ENCODE measurements at regions not wholly inside any gene's neighbourhood (a gene's known extent, or its start where the extent isn't known, plus 50 kb on each side); places are given as distances from the start of the nearest gene placed in this dataset.

DNA sequence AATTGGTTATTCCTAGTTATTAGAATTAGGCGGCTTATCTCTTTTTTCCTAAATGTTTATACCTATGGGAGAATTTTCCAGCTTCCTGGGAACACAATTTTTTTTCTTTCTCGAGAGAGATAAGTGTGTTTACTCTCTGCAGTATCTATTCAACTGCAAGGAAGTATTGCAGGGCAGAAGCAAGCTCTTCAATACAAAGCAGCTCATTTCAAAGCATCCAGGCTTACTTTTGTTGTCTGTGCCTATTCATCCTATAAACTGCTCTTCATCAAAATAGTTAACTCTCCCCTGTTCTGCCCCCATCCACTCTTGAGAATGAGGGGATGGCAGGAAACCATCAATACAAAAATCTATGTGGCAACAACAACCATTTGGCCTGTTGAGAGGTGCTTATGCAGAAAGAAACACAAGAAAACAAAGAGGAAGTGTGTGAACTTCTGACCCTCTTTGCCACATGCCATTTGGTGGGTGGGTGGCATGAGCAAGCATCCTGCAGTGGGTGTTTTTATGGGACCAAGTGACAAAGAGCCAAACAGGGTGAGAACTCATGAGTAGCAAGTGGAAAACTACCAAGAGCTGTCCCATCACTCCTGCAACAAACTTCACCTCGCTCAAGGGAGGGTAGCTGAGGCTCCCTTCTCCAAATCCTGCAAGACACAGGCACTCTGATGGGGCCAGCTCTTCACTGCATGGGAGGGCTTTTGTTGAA is 50.6 kb upstream of the MRPS6 start:
- DNase-seq (ENCODE audit: extremely low spot score, insufficient read length, low read depth) (no peak), FAIRE-seq (peak; percentile 79)

DNA sequence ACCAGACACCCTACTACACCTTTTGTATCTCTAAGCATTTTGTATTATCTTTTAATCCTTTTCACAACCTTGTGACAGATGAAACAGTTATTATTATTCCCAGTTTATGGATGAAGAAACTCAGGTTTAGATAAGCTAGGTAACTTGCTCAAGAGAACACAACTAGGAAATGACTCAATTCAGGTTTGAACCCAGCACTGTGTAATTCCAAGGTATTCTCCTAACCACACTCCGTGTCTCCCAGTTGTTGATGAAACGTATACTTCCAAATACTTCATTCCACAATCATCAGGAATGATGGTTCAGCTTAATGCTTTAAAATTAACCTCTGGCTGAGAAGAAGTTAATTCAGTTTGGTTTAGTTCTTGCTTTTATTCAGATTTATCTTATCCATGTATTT is 51.7 kb upstream of the MRPS6 start:
- DNase-seq (ENCODE audit: extremely low spot score, insufficient read length, low read depth) (no peak), FAIRE-seq (no peak)

DNA sequence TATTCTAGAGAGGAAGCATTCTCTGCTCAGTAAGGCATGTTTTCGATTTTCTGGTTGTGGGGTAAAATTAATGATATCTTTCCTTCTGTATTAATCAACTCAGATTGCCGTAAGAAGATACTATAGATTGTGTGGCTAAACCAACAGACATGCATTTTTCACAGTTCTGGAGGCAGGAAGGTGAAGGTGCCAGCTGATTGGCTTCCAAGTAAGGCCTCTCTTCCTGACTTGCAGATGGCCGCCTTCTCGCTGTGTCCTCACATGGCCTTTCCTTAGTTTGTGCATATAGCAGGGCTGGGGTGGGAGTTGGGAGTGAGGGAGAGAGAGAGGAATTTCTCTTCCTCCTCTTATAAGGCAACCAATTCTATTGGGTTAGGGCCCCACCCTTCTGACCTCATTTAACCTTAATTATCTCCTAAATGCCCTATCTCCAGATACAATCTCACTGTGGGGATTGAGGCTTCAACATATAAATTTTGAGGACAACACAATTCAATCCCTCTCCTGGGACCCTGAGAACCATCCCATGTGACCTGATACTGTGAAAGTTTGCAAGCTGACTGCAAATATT is 52.3 kb upstream of the MRPS6 start:
- no peak for DNase-seq (ENCODE audit: extremely low spot score, insufficient read length, low read depth)
- peak; percentile 35 for FAIRE-seq

DNA sequence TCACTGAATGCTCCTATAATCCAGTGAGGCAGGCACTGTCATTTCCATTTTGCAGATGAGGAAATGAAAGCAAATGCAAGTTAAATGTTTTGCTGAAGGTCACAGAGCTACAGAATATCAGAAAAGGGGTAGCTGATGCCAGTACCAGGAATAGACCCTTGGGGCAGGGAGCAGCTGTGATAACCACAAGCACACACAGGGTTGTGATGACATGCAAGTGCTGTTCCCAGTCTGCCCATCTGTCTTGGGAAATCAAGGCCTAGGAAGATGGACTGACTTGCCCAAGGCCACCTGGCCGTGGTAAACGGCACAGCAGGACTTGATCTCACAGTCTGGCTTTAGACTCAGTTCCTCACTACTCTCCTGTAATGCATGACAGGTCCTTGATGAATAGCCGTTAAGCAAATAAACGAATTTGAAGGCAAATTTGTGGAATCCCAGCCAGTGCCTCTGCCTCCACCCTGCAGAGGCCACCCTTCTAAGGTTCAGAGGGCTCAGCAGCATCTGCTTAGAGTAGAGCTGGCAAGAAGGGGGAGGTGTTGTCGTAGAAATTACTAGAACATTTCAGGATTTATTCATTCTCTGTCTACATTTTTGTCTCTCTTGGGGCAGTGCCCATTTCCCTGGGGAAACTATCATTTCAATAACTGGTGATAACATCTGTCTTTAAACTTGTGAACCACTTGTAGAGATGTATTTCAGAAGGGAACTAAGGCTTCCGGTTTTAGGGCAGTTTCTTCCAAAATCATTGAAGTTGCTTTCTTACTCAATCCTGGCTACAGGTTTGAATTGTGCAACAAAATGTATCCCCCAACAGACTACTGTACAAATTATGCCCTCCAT is 53.2 kb upstream of the MRPS6 start:
- no peak for DNase-seq (ENCODE audit: extremely low spot score, insufficient read length, low read depth)
- FAIRE-seq, result peak; percentile 89

DNA sequence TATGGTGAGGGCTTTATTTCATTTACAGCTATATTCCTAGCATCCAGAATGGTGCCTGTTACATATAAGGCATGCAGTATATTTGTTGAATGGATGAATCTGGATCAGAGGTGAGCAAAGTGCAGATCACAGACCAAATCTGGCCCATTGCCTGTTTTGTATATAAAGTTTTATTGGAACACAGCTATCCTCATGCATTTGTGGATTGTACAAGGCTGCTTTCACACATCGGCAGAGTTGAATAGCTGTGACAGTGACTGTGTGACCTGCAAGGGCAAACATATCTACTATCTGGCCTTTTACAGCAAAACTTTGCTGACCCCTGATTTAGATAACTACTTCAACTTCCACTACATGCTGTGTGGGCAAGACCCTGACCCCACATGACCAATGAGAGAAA is 54.0 kb upstream of the MRPS6 start:
- DNase-seq (ENCODE audit: extremely low spot score, insufficient read length, low read depth), result no peak
- FAIRE-seq, result no peak

DNA sequence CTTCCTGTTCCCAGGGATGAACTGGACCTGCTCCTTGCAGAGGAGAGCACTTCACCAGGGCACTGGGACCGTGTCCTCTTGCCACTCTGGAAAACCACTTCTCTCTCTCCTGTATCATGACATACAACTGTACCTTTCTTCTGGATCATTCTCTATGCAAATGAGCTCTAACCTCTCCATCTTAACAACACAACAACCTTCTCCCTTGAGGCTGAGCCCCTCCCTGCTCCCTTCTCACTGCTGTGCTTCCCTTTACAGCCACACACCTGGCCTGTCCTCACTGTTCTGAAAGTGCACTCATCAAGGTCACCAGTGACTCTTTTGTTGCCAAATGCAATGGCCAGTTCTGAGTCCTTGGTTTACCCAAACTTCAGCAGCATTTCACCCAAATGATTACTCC is 54.5 kb upstream of the MRPS6 start:
- DNase-seq (ENCODE audit: extremely low spot score, insufficient read length, low read depth) (no peak), FAIRE-seq (peak; percentile 81)

DNA sequence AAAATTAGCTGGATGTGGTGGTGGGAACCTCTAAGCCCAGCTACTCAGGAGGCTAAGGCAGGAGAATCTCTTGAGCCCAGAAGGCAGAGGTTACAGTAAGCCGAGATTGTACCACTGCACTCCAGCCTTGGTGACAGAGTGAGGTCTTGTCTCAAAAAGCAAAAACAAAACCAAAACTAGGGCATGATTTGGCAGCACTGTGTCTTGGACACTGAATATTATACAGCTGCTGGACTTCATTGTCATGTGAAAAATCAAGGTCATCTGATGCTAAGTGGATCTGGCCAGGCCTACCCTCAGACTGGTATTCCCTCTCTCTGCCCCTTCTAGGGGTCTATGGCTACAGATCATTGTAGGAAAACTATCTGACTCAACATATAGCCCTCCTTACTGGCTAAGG is 55.2 kb upstream of the MRPS6 start:
- FAIRE-seq (no peak), DNase-seq (ENCODE audit: extremely low spot score, insufficient read length, low read depth) (no peak)

DNA sequence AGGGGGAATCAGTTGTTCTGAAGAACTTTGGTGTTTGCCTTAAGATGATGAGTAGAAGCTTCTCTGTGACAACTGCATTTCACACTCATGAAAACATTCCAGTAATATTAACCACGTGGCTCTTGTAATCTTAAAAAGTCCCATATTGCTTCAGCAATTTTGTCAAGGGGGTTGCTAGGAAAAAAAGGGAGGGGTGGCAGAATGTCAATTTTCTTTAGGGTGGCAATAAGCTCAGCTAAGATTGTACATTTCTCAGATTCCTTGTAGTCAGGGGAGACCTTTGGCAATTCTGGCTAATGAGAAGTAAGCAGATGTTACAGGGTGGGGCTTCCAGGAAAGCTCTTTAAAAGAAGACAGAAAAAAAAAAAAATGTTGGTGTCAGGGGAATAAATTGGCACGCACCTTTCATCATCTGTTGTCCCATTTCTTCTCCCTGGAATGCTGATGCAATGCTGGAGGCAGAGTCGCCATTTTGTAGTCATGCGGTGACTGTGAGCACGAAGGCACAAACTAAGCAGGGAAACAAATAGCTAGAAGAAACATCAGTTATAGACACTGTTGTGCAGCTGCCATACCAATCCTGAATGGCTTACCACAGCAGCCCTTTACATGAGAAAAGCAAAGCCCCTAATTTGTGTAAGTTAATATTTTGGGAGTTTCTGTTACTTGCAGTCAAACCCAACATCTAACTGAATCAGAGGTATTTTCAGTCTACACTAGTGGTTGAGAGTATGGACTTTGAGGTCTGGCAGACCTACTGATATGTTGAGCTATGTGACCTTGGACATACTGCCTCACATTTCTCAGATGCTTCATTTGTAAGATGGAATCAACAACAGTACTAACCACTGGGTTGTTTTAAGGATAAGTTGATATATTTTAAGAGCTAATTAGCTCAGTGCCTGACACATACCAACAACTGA is 56.1 kb upstream of the MRPS6 start:
- DNase-seq (ENCODE audit: extremely low spot score, insufficient read length, low read depth) (no peak), FAIRE-seq (peak; percentile 88)

DNA sequence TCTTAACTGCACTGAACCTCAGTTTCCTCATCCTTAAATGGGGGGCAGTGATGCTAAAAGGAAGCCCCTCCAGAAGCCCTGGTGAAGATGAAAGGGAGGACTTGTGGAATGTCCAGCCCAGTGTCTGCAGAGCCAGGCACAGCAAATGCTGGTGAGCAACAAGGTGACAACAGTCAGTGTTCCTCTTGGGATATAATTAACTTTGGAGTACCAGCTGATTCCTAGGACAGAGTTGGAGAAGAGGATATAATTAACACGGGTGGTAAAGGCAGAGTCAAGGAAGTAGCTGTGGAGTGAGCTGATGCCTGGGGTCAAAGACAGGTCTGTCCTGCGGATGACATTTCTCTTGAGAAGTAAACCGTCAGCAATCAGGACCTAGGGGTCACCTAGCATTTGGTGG is 60.7 kb upstream of the MRPS6 start:
- DNase-seq (ENCODE audit: extremely low spot score, insufficient read length, low read depth) (no peak), FAIRE-seq (no peak)

DNA sequence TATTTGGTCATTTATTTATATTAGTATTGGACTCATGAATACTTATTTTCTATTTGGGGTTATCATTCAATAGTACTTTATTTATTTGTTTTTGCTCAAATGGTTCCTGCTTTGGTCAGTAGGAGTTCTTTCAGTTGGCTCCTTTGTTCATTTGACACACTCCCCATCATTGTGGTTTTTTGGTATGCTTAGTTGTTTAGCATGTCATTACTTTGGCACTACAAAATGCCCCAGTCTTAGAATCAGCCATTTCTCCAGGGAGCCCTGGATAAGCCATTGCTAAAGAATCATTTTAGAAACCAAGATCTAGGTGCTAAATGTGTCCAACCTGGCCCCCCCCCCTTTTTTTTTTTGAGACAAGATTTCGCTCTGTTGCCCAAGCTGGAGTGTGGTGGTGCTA is 61.7 kb upstream of the MRPS6 start:
- FAIRE-seq (no peak), DNase-seq (ENCODE audit: extremely low spot score, insufficient read length, low read depth) (no peak)

DNA sequence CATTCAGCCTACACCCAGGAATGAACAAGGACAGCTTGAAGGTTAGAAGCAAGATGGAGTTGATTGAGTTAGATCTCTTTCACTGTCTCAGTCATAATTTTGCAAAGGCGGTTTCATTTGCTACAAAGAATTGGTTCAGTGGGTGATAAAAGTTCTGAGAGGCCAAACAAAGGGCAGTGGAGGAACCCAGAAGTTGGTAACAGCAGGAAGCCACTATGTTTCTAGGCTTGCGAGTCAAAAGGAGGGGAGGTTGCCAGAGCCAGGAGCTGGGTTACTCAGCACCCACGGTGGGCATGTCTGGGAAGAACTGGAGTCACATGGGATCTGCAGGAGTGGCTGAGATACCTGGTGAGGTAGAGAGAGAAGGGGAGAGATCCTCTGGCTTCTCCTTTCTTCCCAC is 64.2 kb upstream of the MRPS6 start:
- FAIRE-seq (no peak), DNase-seq (ENCODE audit: extremely low spot score, insufficient read length, low read depth) (no peak)

DNA sequence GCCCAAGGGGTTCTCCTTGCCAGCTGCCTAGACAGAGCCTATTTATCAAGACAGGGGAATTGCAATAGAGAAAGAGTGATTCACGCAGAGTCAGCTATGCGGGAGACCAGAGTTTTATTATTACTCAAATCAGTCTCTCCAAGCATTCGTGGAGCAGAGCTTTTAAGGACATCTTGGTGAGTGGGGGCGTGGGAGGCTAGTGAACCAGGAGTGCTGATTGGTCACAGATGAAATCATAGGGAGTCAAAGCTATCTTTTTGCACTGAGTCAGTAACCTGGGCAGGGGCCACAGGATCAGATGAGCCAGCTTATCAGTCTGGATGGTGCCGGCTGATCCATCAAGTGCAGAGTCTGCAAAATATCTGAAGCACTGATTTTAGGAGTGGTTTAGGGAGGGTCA is 64.8 kb upstream of the MRPS6 start:
- FAIRE-seq, result no peak

DNA sequence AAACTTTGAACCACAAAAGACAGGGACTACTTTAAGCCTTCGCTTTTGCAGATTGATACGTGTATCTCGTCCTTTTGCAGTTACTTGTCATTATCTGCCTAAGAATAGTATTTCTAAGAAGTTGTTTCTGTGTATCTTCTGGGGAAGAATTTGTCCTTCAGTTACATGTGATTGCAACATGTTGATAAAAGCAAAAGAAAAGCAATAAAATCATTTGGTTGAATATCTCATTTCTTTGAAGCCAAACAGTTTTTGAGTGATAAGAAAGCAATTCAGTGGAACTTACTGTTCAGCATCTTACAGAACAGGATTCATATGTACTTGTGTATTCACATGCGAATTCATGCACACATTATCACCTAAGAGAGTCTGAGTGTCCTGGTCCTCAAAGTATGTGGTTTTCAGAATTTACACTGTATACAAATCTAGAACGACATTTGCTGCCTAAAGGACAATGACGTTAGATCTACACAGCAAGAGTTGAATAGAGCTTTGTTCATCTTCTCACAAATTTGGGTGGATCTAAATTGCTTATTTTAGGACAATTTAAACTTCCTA is 66.7 kb upstream of the MRPS6 start:
- DNase-seq (ENCODE audit: extremely low spot score, insufficient read length, low read depth) (no peak), FAIRE-seq (no peak)

More for the DNA sequence above, 64.8 kb upstream of the MRPS6 start:
- DNase-seq (ENCODE audit: extremely low spot score, insufficient read length, low read depth), result no peak

DNA sequence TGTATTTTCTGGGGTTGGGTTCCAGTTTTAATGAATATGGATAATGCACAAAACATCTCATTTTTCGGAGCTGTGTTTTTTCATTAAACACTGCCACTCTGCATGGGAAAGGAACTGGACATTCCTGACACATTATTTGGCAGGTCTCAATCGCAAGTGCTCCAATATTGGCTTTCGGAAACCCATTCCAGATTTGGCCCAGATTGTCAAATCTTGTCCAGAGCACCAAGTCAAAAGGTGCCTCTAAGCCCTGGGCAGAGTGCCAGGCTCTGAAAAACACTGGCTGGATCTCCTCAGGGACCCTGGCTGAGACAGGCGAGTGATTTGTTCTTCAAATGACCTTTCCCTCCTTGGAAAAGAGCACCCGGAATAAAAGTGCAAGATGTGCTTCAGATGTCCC is 68.4 kb upstream of the MRPS6 start:
- DNase-seq (ENCODE audit: extremely low spot score, insufficient read length, low read depth), result no peak
- no peak for FAIRE-seq

DNA sequence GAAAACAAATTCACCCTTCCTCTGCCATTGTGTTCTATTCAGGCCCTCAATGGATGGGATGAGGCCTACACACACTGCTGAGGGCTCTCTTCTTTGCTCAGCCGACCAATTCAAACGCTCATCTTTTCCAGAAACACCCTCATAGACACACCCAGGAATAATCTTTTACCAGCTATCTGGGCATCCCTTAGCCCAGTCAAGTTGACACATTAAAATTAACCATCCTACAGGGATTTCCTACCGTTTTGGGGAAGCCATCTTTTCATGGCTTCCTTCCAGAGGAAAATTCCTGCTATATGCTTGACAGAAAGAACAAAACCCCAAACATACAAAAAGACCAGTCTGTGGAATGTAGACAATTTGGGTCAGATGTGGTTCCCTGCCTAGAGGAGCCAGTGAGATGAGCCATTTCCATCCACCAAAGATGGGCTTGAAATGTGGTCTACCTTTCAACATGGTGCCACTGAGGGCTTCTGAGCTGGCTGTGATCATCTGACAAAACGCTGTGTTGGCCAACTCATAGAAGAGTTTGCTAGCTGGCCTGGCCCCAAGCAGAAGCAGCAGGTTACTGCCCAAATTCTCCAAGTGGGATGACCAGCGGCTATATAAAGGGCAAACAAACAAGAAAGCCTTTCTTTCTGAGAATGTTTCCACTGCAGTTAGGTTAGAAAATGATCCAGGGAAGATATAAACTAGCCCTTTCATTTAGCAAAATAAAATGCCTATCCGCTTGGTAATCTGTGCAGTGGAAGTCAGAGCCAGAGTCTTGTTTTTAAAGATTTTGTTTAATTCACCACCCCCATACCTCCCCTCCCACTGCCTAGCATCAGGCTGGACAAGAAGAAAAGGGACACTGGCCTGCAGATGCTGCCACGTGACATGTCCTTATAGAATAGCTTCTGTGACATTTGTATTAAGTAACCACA is 69.1 kb upstream of the MRPS6 start:
- DNase-seq (ENCODE audit: extremely low spot score, insufficient read length, low read depth) (no peak), FAIRE-seq (no peak)

DNA sequence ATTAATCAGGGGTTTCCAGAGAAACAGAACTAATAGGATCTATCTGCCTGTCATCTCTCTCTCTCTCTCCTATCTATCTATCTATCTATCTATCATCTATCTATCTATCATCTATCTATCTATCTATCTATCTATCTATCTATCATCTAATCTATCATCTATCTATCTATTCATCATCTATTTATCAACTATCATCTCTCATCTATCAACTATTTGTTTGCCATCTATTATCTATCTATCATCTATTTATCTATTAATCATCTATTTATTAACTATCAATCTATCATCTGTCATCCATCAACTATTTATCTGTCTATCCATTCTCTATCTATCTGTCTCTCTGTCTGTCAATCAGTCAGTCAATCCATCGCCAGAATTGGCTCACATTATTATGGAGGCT is 70.0 kb upstream of the MRPS6 start:
- FAIRE-seq, result no peak

DNA sequence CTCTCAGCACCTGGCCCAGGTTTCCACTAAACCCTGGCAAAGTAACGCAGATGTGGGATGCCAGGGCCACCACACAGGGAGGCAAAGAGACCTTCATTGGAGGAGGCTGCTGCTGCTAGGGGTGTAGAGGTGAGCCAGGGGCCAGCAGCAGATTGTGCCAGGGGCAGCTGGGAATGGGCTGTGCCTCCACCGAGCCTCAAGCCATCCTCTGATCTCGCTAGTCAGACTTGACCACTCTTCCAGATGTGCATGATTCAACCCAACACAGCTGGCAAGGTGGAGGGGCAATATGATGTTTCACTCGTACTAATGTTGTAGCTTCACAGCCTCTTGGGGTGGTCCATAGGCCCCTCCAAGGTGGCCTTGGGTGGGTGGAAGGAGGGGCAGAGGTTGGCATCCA is 73.0 kb upstream of the MRPS6 start:
- DNase-seq (ENCODE audit: extremely low spot score, insufficient read length, low read depth) (no peak), FAIRE-seq (no peak)

More for the DNA sequence above, 70.0 kb upstream of the MRPS6 start:
- DNase-seq (ENCODE audit: extremely low spot score, insufficient read length, low read depth), result no peak

DNA sequence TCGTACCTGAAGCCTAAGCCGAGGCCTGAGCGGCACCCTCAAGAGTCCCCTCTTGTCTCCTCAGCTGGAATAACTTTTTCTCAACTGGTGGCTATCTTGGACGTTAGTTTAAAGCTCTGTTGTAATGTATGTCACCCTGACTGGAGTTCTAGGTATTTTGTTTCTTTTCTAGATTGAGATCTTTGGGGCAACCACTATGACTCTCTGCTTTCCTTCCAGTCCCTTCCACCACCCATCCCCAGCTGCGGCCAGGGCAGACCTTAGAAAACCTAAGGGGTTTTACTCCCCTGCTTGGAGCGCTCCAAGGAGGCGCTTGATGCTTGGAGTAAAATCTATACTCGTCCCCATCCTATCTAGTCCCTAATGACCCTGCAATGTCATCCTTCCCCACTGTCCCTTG is 74.6 kb upstream of the MRPS6 start:
- no peak for FAIRE-seq

DNA sequence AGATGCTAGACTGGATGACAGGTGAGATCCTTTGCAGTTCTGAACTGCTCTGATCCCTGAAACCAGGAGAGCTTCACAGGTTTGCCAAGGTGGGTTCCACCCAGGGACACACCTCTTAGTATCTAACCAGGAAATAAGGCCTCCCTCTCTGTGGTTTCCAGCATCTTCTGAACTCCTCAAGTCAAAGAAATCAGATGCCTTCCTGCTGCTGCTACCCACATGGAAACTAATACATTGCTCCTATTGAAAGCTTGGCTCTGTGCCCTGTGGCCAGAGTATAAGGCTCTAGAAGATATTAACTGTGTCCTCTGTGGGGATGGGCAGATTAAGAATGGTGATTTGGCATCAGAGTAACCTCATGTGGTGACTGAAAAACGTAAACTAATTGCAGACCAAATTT is 75.0 kb upstream of the MRPS6 start:
- FAIRE-seq (no peak), DNase-seq (ENCODE audit: extremely low spot score, insufficient read length, low read depth) (no peak)

More for the DNA sequence above, 74.6 kb upstream of the MRPS6 start:
- no peak for DNase-seq (ENCODE audit: extremely low spot score, insufficient read length, low read depth)

Measured in GM18507 (cell line).